ENCODE measurements at regions not wholly inside any gene's neighbourhood (a gene's known extent, or its start where the extent isn't known, plus 50 kb on each side); places are given as distances from the start of the nearest gene placed in this dataset.

- no peaks in the 10 kb centered on the region for H3K9me2 ChIP-seq (ENCODE audit: insufficient read depth, low read length)
- no peaks in the 10 kb centered on the region for H3F3A ChIP-seq (ENCODE audit: insufficient read depth, low read length, poor library complexity, severe bottlenecking)
- H3K4me2 ChIP-seq (ENCODE audit: low read length), result no peak overlapping the region
- H3K4me3 ChIP-seq (ENCODE audit: low read length), result no peak overlapping the region
- H3K9me3 ChIP-seq (ENCODE audit: low read length), result no peaks in the 10 kb centered on the region
- H3K36me3 ChIP-seq (ENCODE audit: insufficient read depth, low read length), result no peaks in the 10 kb centered on the region
- TF ChIP-seq EZH2 (IDR thresholded peaks at IDR 0.05; ENCODE audit: borderline replicate concordance, insufficient read depth, low read length, poor library complexity, severe bottlenecking) (no peak), CTCF (IDR thresholded peaks at IDR 0.05; ENCODE audit: poor library complexity, severe bottlenecking) (no peak), REST (IDR thresholded peaks at IDR 0.05; ENCODE audit: borderline replicate concordance) (no peak), MXI1 (conservative IDR thresholded peaks at IDR 0.05; ENCODE audit: poor library complexity, severe bottlenecking) (no peak), TAF1 (IDR thresholded peaks at IDR 0.05; ENCODE audit: low read depth) (no peak), POLR2AphosphoS5 (IDR thresholded peaks at IDR 0.05) (no peak), SMC3 (conservative IDR thresholded peaks at IDR 0.05; ENCODE audit: poor library complexity) (no peak), RAD21 (conservative IDR thresholded peaks at IDR 0.05) (no peak), EP300 (conservative IDR thresholded peaks at IDR 0.05; ENCODE audit: poor library complexity, severe bottlenecking) (no peak)
- H3K27me3 ChIP-seq (ENCODE audit: insufficient read depth, low read depth, low read length), result no peaks in the 10 kb centered on the region
- no peaks in the 10 kb centered on the region for H3K79me2 ChIP-seq (replicated peaks; ENCODE audit: insufficient read depth, low read length)
- H3K9ac ChIP-seq (ENCODE audit: low read length), result no peak overlapping the region
- no peak overlapping the region for H2AFZ ChIP-seq (ENCODE audit: low read depth, low read length)
- H4K20me1 ChIP-seq (ENCODE audit: insufficient read depth), result no peaks in the 10 kb centered on the region
- H3K27ac ChIP-seq (ENCODE audit: low read length), result no peak overlapping the region
Observed at GRCh38 chr1:29458737-29459619, 222.7 kb downstream of the PTPRU start.

GRCh38 chr1:29457496-29458368 is 221.4 kb downstream of the PTPRU start:
- H3K9me2 ChIP-seq (ENCODE audit: insufficient read depth, low read length), result no peaks in the 10 kb centered on the region
- H4K20me1 ChIP-seq (ENCODE audit: insufficient read depth), result no peaks in the 10 kb centered on the region
- H2AFZ ChIP-seq (ENCODE audit: low read depth, low read length), result no peak overlapping the region
- H3K4me2 ChIP-seq (ENCODE audit: low read length), result no peak overlapping the region
- H3K27ac ChIP-seq (ENCODE audit: low read length), result no peak overlapping the region
- no peak overlapping the region for H3K9ac ChIP-seq (ENCODE audit: low read length)
- TF ChIP-seq REST (IDR thresholded peaks at IDR 0.05; ENCODE audit: borderline replicate concordance) (no peak), SMC3 (conservative IDR thresholded peaks at IDR 0.05; ENCODE audit: poor library complexity) (no peak), CTCF (IDR thresholded peaks at IDR 0.05; ENCODE audit: poor library complexity, severe bottlenecking) (no peak)
- H3K36me3 ChIP-seq (ENCODE audit: insufficient read depth, low read length), result no peaks in the 10 kb centered on the region
- no peaks in the 10 kb centered on the region for H3K9me3 ChIP-seq (ENCODE audit: low read length)
- no peak overlapping the region for H3K4me3 ChIP-seq (ENCODE audit: low read length)
- no peaks in the 10 kb centered on the region for H3K79me2 ChIP-seq (replicated peaks; ENCODE audit: insufficient read depth, low read length)
- H3K27me3 ChIP-seq (ENCODE audit: insufficient read depth, low read depth, low read length), result no peaks in the 10 kb centered on the region
- H3F3A ChIP-seq (ENCODE audit: insufficient read depth, low read length, poor library complexity, severe bottlenecking), result no peaks in the 10 kb centered on the region

Data from neural cell (in vitro differentiated cells).